ENCODE measurements at regions not wholly inside any gene's neighbourhood (a gene's known extent, or its start where the extent isn't known, plus 50 kb on each side); places are given as distances from the start of the nearest gene placed in this dataset.

GRCh38 chr5:74367241-74367733 lies 273.2 kb downstream of the ENC1 start:
- H3K4me3 ChIP-seq (ENCODE audit: low read depth, low read length), result no peak overlapping the region
- no peak for TF ChIP-seq CTCF (IDR thresholded peaks at IDR 0.05; ENCODE audit: insufficient read depth, low read length, poor library complexity, severe bottlenecking)
- DNase-seq (ENCODE audit: low read depth), result no peak
- H3K36me3 ChIP-seq (ENCODE audit: control insufficient read depth, insufficient read depth, low read length), result no peaks in the 10 kb centered on the region
- H3K27me3 ChIP-seq (ENCODE audit: control insufficient read depth, insufficient read depth, low read length), result no peaks in the 10 kb centered on the region

DNA sequence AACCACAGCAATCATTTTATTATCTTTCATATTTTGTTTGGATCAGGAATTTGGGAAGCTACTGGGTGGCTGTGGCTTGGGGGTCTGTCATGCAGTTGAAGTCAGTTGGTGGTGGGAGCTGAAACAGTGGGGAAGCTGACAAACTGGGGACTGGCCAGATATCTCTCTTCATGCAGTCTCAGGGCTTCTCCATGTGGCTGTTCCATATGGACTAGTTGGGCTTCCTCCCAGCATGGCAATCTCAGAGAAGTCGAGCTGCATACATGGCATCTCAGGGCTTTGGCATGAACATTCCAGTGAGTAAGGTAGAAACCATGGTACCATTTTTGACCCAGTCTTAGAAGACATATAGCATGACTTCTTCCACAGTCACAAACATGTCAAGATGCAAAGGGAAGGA lies 274.8 kb downstream of the ENC1 start:
- DNase-seq (ENCODE audit: low read depth), result no peak
- no peak for TF ChIP-seq CTCF (IDR thresholded peaks at IDR 0.05; ENCODE audit: insufficient read depth, low read length, poor library complexity, severe bottlenecking)
- H3K36me3 ChIP-seq (ENCODE audit: control insufficient read depth, insufficient read depth, low read length), result no peaks in the 10 kb centered on the region
- no peaks in the 10 kb centered on the region for H3K27me3 ChIP-seq (ENCODE audit: control insufficient read depth, insufficient read depth, low read length)
- no peak overlapping the region for H3K4me3 ChIP-seq (ENCODE audit: low read depth, low read length)

GRCh38 chr5:74364507-74364906 lies 276.0 kb downstream of the ENC1 start:
- TF ChIP-seq CTCF (IDR thresholded peaks at IDR 0.05; ENCODE audit: insufficient read depth, low read length, poor library complexity, severe bottlenecking), result no peak

GRCh38 chr5:74363603-74364205 lies 276.8 kb downstream of the ENC1 start:
- Histone ChIP-seq H3K36me3 (ENCODE audit: control insufficient read depth, insufficient read depth, low read length) (no peaks in the 10 kb centered on the region), H3K4me3 (ENCODE audit: low read depth, low read length) (no peak overlapping the region), H3K27me3 (ENCODE audit: control insufficient read depth, insufficient read depth, low read length) (no peaks in the 10 kb centered on the region)
- DNase-seq (ENCODE audit: low read depth), result no peak
- no peak for TF ChIP-seq CTCF (IDR thresholded peaks at IDR 0.05; ENCODE audit: insufficient read depth, low read length, poor library complexity, severe bottlenecking)

More at GRCh38 chr5:74364507-74364906, 276.0 kb downstream of the ENC1 start:
- H3K4me3 ChIP-seq (ENCODE audit: low read depth, low read length), result no peak overlapping the region
- DNase-seq (ENCODE audit: low read depth), result no peak
- H3K36me3 ChIP-seq (ENCODE audit: control insufficient read depth, insufficient read depth, low read length), result no peaks in the 10 kb centered on the region
- no peaks in the 10 kb centered on the region for H3K27me3 ChIP-seq (ENCODE audit: control insufficient read depth, insufficient read depth, low read length)

DNA sequence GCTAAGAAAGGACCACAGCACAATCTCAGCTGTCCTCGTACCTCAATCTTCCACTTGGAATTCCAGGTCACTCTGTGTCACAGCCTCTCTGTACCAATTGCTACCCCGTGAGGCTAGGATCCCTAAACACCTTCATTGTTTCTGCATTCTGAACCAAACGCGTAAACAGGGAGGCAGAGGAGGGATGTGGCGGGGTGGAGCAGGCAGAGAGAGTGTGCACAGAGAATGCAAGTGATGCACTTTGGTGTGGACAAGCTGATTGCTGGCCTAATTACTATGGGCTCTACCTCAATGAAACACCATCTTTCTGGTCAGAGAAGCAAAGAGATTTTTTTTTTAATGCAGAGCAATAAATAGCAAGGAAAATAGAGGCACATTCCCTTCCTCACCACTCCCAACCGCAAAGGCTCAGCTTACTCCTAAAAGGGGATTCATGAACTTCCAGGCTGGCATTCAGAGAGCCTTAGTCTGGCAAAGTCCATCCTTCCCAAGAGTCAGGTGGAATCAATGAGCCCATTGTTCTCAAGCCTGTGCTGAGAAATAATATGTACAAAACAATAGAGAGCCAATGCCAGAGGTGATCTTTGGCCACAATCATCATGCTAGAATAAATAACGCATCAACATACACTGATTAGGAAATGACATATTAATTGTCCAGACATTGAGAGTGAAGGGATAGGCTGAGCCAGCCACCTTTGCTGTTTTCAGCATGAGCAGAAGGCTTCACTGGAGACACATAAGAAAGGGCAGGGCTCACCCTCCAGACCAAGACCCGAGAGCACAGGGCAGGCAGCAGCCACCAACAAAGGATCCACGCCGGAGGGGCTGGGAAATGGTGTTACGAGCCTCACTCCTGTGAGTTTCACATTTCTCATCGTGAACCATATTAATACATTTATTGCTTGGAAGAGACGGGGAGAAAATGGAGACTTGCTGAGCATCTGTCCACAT lies 278.8 kb downstream of the ENC1 start:
- Histone ChIP-seq H3K36me3 (ENCODE audit: control insufficient read depth, insufficient read depth, low read length) (no peaks in the 10 kb centered on the region), H3K4me3 (ENCODE audit: low read depth, low read length) (no peak overlapping the region), H3K27me3 (ENCODE audit: control insufficient read depth, insufficient read depth, low read length) (no peaks in the 10 kb centered on the region)
- no peak for DNase-seq (ENCODE audit: low read depth)
- no peak for TF ChIP-seq CTCF (IDR thresholded peaks at IDR 0.05; ENCODE audit: insufficient read depth, low read length, poor library complexity, severe bottlenecking)
